ENCODE measurements at regions not wholly inside any gene's neighbourhood (a gene's known extent, or its start where the extent isn't known, plus 50 kb on each side); places are given as distances from the start of the nearest gene placed in this dataset.

GRCh38 chr4:60809486-60809800 is 390.7 kb upstream of the ADGRL3 start (continued):
- TF ChIP-seq ZNF462 (CRISPR knock-in tag; IDR thresholded peaks at IDR 0.05) (no peak), REST (IDR thresholded peaks at IDR 0.05; ENCODE audit: unreplicated experiment) (no peak), JUNB (IDR thresholded peaks at IDR 0.05; ENCODE audit: unreplicated experiment) (no peak), NANOG (IDR thresholded peaks at IDR 0.05; ENCODE audit: borderline replicate concordance) (no peak), CTCF (conservative IDR thresholded peaks at IDR 0.05; ENCODE audit: low read depth in 2 of 2) (no peak), ZNF331 (CRISPR knock-in tag; IDR thresholded peaks at IDR 0.05; ENCODE audit: low read depth) (no peak), CREB1 (CRISPR knock-in tag; IDR thresholded peaks at IDR 0.05; ENCODE audit: low read depth) (no peak), EZH2phosphoT487 (IDR thresholded peaks at IDR 0.05; ENCODE audit: unreplicated experiment) (no peak), ZNF114 (CRISPR knock-in tag; IDR thresholded peaks at IDR 0.05) (no peak), STAT1 (IDR thresholded peaks at IDR 0.05; ENCODE audit: unreplicated experiment) (no peak), POLR2AphosphoS5 (IDR thresholded peaks at IDR 0.05; ENCODE audit: low read depth) (no peak), EZH2 (IDR thresholded peaks at IDR 0.05; ENCODE audit: low read depth, unreplicated experiment) (no peak)
